ENCODE measurements at regions not wholly inside any gene's neighbourhood (a gene's known extent, or its start where the extent isn't known, plus 50 kb on each side); places are given as distances from the start of the nearest gene placed in this dataset.
"Not testable (repeated sequence)": the region's sequence is repeated elsewhere in the genome, so short reads cannot be mapped to it uniquely, and the experiment has no call there.

GRCh38 chr1:121007755-121008154 is 118.2 kb downstream of the PPIAL4A start:
- DNase-seq: peak; percentile 47

GRCh38 chr1:121008512-121009215 is 119.1 kb downstream of the PPIAL4A start:
- DNase-seq: peak; percentile 24

- peak; percentile 57 for DNase-seq
Measured at GRCh38 chr1:121009216-121010057, 119.9 kb downstream of the PPIAL4A start.

GRCh38 chr1:121010141-121010540 is 120.6 kb downstream of the PPIAL4A start:
- not testable (repeated sequence) for DNase-seq

- not testable (repeated sequence) for DNase-seq
Measured at GRCh38 chr1:121013181-121013580, 123.6 kb downstream of the PPIAL4A start.

GRCh38 chr1:121016182-121017028 is 126.8 kb downstream of the PPIAL4A start:
- DNase-seq: peak; percentile 93

- DNase-seq: peak; percentile 19
Measured at GRCh38 chr1:121019715-121020349, 130.3 kb downstream of the PPIAL4A start.

GRCh38 chr1:121020350-121021236 is 131.0 kb downstream of the PPIAL4A start:
- DNase-seq: peak; percentile 94

- DNase-seq: peak; percentile 1
Measured at GRCh38 chr1:121021716-121022115, 132.1 kb downstream of the PPIAL4A start.

- not testable (repeated sequence) for DNase-seq
Measured at GRCh38 chr1:121032878-121033494, 143.4 kb downstream of the PPIAL4A start.

- not testable (repeated sequence) for DNase-seq
Measured at GRCh38 chr1:121036792-121037191, 147.2 kb downstream of the PPIAL4A start.

GRCh38 chr1:121040974-121041373 is 143.2 kb downstream of the FAM72B start:
- DNase-seq: not testable (repeated sequence)

- DNase-seq: not testable (repeated sequence)
Measured at GRCh38 chr1:121041497-121041896, 142.6 kb downstream of the FAM72B start.

GRCh38 chr1:121042882-121043281 is 141.3 kb downstream of the FAM72B start:
- DNase-seq: not testable (repeated sequence)

- peak; percentile 4 for DNase-seq
Measured at GRCh38 chr1:121048293-121048752, 135.8 kb downstream of the FAM72B start.

GRCh38 chr1:121048769-121049443 is 135.2 kb downstream of the FAM72B start:
- DNase-seq: not testable (repeated sequence)

GRCh38 chr1:121050097-121050496 is 134.0 kb downstream of the FAM72B start:
- peak; percentile 0 for DNase-seq

GRCh38 chr1:121051161-121051790 is 132.9 kb downstream of the FAM72B start:
- peak; percentile 2 for DNase-seq

- DNase-seq: peak; percentile 8
Measured at GRCh38 chr1:121052081-121052660, 132.0 kb downstream of the FAM72B start.
